Upper lobe of left lung (tissue), 6 donors: ENCODE measurements at regions not wholly inside any gene's neighbourhood (a gene's known extent, or its start where the extent isn't known, plus 50 kb on each side); places are given as distances from the start of the nearest gene placed in this dataset.

ENCODE experiments used
- ATAC-seq, 2 donors: fragments of 200-7000 bp; cut with Tn5 transposase; one replicate each; pipeline ENCODE4 v1.9.1; 2022; ENCODE audit warnings: mild to moderate bottlenecking in 2 of 2, moderate library complexity in 2 of 2; ENCODE audit not compliant: low FRiP score in 2 of 2
- DNase-seq, 2 donors: peaks; one replicate each; pipeline ENCODE4 v3.0.0-alpha.2; 2019 to 2020
- H3K27ac ChIP-seq, 4 donors: fragments of 200-600 bp; sonication (generic); one replicate each; pipeline ENCODE4 v1.5.1; 2016 to 2019
- H3K27me3 ChIP-seq, 4 donors: fragments of 200-600 bp; sonication (generic); one replicate each; pipeline ENCODE4 v1.5.1; 2017 to 2019
- H3K36me3 ChIP-seq, 4 donors: fragments of 200-600 bp; sonication (generic); one replicate each; pipeline ENCODE4 v1.5.1; 2016 to 2019
- H3K4me1 ChIP-seq, 4 donors: fragments of 200-600 bp; sonication (generic); one replicate each; pipeline ENCODE4 v1.5.1; 2018 to 2019
- H3K4me3 ChIP-seq, 4 donors: fragments of 200-600 bp; sonication (generic); one replicate each; pipeline ENCODE4 v1.5.1; 2017 to 2019; ENCODE audit warnings: mild to moderate bottlenecking in 2 of 4, moderate library complexity in 1 of 4
- H3K9me3 ChIP-seq, 4 donors: fragments of 200-600 bp; sonication (generic); one replicate each; pipeline ENCODE4 v1.5.1; 2018 to 2019
- CTCF ChIP-seq, 6 experiments: fragments of 450-650 bp in 4 of 6; fragments of 200-600 bp in 2 of 6; sonication (generic) in 2 of 6; IDR thresholded peaks; one replicate each; pipeline ENCODE4 v1.5.1; 2016 to 2019; ENCODE audit warnings: antibody characterized with exemption in 6 of 6
- EP300 ChIP-seq, 4 donors: sonication (generic); formaldehyde crosslinking; IDR thresholded peaks; one replicate each; pipeline ENCODE4 v1.5.1; 2017; ENCODE audit warnings: antibody characterized with exemption in 4 of 4, control low read depth in 2 of 4
- POLR2A ChIP-seq, 4 donors: fragments of 450-650 bp; IDR thresholded peaks; one replicate each; pipeline ENCODE4 v1.5.1; 2016 to 2017; ENCODE audit warnings: antibody characterized with exemption in 4 of 4, mild to moderate bottlenecking in 2 of 4
- POLR2AphosphoS5 ChIP-seq, 2 donors: sonication (generic); formaldehyde crosslinking; IDR thresholded peaks; one replicate each; pipeline ENCODE4 v1.5.1; 2017; ENCODE audit warnings: antibody characterized with exemption in 2 of 2
- WGBS, 2 donors: methylation state at CpG; one replicate each; pipeline ENCODE4 v1.1.5; 2017 to 2018; 5-methylcytosine and 5-hydroxymethylcytosine counted together
- small RNA-seq, 4 donors: library from RNA; depleted of rRNA; stranded (forward); fragments of <200 nt; gene quantifications; one replicate each; pipeline ENCODE3, GENCODE V24; 2016
- donor health status: DM: no; HTN: no; CAD: no; lungs with moderate emphysema.
- donor health status: DM: no; HTN: yes; CAD: no; lungs with severe emphysema.

GRCh38 chr9:786405-786804 is 55.1 kb upstream of the DMRT1 start:
- TF ChIP-seq EP300 (IDR thresholded peaks at IDR 0.05) (no peak), POLR2A (IDR thresholded peaks at IDR 0.05) (no peak)
- no peaks in the 10 kb centered on the region for H3K36me3 ChIP-seq
- H3K4me3 ChIP-seq = no peak overlapping the region
- ATAC-seq (peak; percentile 27 to 30), DNase-seq (no peak)
- H3K27ac ChIP-seq = no peak overlapping the region
- 54 to 68% methylated on average over 6 of the region's 6 CpGs for WGBS, 2 donors
- H3K4me1 ChIP-seq = no peaks in the 10 kb centered on the region
- H3K9me3 ChIP-seq = no peaks in the 10 kb centered on the region
- H3K27me3 ChIP-seq = no peaks in the 10 kb centered on the region

- H3K27me3 ChIP-seq = no peaks in the 10 kb centered on the region
- DNase-seq = no peak
- no peak for ATAC-seq
- TF ChIP-seq POLR2A (IDR thresholded peaks at IDR 0.05) (no peak), CTCF (IDR thresholded peaks at IDR 0.05) (no peak), EP300 (IDR thresholded peaks at IDR 0.05) (no peak), POLR2AphosphoS5 (IDR thresholded peaks at IDR 0.05) (no peak)
- H3K36me3 ChIP-seq = no peaks in the 10 kb centered on the region
- H3K9me3 ChIP-seq = no peaks in the 10 kb centered on the region
- WGBS, 2 donors = 82 to 95% methylated on average over 6 of the region's 6 CpGs
- H3K4me1 ChIP-seq = peaks cover 0 to 7% (median 0%) of the 10 kb centered on the region in 4 donors
- no peak overlapping the region for H3K4me3 ChIP-seq
- no peak overlapping the region for H3K27ac ChIP-seq
These were observed 52.7 kb upstream of the DMRT1 start for GRCh38 chr9:788777-789176.

Small RNAs in the stretch of these regions (small RNA-seq; reads per million reads assigned to genes)
- gene AL392089.1 = 0 reads per million in 4 donors
- 0 reads per million in 4 donors for gene RNU6-1327P
